A549 (cell line): ENCODE measurements at regions not wholly inside any gene's neighbourhood (a gene's known extent, or its start where the extent isn't known, plus 50 kb on each side); places are given as distances from the start of the nearest gene placed in this dataset.

ENCODE experiments used
- POLR2A ChIP-seq: IDR thresholded peaks from 2 replicates; pipeline ENCODE4 v1.6.1; 2012; ENCODE audit warnings: mild to moderate bottlenecking, low read length
- USF2 ChIP-seq: fragments of 450-650 bp; IDR thresholded peaks from 2 replicates; pipeline ENCODE4 v1.6.1; 2014; ENCODE audit warnings: antibody characterized with exemption

GRCh38 chr18:73199151-73199550, 331.4 kb upstream of the NETO1 start:
- TF ChIP-seq POLR2A (no peak), USF2 (no peak)
